ENCODE measurements at regions not wholly inside any gene's neighbourhood (a gene's known extent, or its start where the extent isn't known, plus 50 kb on each side); places are given as distances from the start of the nearest gene placed in this dataset.

DNA sequence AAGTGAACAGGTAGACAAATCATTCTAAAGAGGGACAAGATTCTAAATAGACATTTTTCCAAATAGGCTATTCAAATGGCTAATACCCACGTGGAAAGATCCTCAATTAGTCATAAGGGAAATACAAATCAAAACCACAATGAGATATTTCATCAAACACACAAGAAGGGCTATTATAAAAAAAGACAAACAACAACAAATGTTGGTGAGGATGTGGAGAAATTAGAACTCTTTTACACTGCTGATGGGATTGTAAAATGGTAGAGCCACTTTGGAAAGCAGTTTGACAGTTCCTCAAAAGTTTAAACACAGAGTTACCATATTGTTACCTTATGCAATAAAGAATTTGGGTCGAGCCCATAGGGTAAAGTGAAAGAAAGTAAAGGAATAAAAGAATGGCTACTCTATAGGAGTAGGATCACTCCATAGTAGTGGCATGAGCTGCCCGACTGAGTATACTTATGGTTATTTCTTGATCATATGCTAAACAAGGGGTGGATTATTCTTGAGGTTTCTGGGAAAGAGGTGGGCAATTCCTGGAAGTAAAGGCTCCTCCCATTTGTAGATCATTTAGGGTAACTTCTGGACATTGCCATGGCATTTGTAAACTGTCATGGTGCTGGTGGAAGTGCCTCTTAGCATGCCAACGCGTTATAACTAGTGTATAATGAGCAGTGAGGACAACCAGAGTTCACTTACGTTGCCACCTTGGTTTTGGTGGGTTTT is 58.9 kb upstream of the FAM9C start:
- no peak for DNase-seq (ENCODE audit: low read depth in 2 of 2)

DNA sequence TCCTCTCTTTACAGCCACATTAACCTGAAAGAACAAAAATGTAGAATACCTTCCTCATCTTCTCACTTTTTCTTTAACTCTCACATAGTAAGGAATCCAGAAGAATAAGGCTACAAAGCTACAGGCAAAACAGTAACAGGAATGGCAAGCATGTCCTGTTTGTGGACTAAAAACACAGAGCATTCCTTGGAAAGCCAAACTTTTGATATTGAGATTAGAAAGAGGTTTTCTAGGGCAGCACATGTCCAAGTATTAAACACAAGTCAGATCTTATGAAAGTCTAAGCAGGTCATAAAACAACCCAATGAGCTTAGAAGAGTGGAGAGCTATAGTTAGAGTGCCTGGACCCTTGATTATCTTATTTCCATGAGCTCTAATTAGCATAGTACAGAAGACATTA is 58.2 kb upstream of the FAM9C start:
- no peak for DNase-seq (ENCODE audit: low read depth in 2 of 2)

DNA sequence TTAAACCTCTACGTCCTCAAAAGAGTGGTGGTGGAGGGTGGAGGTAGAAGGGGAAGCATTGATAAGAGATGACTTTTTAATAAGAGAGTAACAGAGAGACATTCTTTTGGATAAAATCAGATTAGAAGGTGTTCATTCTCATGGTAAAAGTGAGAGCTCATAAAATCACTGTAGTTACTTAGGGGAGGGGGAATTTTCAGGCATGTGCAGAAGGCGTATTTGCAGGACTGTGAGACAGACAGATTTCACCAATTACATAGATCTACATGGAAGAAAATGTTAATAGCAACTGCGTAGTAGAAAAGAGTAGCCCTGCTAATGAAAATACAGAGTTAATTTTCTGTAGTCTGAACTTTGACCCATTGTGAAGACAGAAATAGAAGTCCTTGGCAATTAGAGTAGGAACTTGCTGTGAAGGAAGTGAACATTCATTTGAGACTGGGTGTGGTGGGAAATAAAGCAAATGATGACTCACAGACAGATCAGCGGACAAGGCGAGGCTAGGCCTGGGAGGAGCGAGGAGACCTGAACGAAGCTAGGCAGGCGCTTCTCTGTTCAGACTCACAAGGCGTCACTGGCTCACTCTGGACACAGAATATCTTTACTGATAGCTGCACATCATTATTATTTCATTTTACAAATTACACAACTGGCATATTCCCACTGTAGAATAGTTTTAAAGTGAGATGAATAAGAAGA is 57.2 kb upstream of the FAM9C start:
- no peak for DNase-seq (ENCODE audit: low read depth in 2 of 2)

DNA sequence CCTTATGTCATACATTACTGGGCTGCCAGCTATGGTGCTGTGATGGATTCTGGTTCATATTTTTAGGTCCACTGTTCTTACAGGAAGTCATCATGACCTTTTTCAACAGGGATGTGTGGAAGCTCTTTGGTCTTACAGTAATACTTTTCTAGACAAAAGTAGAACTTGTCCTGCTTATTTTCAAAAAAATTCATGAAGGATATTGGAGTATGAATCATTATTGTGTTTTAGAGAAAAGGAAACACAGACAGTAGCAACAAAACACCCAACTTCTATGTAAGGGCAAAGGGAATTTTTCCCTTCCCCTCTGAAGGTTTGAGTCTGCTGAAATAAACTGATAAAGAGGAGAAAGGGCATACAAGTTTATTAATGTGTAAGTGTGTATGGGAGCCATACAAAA is 54.7 kb upstream of the FAM9C start:
- DNase-seq (ENCODE audit: low read depth in 2 of 2), result no peak

DNA sequence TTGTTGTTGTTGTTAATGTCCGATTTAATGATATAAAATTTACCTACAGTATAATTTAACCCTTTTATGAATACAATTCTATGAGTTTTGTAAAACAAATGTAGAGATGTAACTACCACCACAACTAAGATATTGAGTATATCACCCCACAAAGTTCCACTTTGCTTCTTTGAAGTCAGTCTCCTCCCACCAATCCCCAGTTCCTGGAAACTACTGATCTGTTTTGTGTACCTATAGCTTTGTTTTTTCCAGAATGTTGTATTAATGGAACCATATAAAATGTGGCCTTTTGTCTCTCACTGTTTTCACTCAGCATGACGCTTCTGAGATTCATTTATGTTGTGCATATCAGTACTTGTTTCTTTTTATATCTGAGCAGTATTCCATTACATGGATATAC is 52.3 kb upstream of the FAM9C start:
- DNase-seq (ENCODE audit: low read depth in 2 of 2), result no peak

DNA sequence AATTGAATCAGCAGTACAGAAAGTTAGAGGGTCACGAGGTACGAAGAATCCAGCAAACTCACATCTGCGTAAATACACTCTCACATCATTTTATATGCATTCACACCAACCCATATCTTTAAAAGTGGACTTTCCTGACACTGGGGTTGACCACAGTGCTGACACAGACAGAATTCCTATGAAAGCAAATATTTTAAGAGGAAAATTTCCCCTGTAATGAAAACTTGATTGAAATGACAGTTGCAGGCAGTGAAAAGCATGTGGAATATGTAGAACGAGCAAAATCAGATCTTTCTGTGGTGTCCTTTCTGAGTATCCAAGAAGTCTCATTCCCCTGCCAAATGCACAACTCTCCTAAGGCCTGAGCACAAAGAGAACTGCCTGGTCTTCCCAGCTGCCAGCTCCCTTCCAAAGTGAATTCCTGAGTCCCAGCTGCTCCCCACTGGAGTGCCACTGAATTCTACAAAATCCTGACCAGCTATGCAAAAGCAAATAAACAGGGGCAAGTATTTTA is 50.5 kb upstream of the FAM9C start:
- no peak for DNase-seq (ENCODE audit: low read depth in 2 of 2)

DNA sequence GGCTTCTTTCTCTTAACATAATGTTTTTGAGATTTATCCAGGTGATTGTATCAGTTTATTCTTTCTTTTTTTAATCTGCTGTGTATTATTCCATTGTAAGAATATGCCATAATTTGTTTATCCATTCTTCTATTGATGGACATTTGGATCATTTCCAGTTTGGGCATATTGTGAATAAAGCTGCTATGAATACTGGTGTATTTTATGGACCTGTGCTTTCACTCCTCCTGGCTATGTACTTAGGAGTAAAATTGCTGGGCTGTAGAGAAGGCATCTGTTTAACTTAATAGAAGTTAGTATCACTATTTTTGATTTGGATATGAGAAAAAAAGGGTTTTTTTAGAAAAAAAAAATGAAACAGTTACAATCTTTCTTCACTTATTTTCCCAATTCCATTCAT is 50.0 kb upstream of the FAM9C start:
- DNase-seq (ENCODE audit: low read depth in 2 of 2), result no peak
